ENCODE measurements at regions not wholly inside any gene's neighbourhood (a gene's known extent, or its start where the extent isn't known, plus 50 kb on each side); places are given as distances from the start of the nearest gene placed in this dataset.

GRCh38 chr16:65956100-65956499 lies 410.4 kb upstream of the CDH5 start:
- DNase-seq (ENCODE audit: low read depth): no peak

- DNase-seq (ENCODE audit: low read depth): no peak
These were observed 412.0 kb upstream of the CDH5 start for GRCh38 chr16:65954446-65954845.

GRCh38 chr16:65950211-65950610 lies 416.3 kb upstream of the CDH5 start:
- DNase-seq (ENCODE audit: low read depth): no peak

GRCh38 chr16:65948361-65948760 lies 418.1 kb upstream of the CDH5 start:
- DNase-seq (ENCODE audit: low read depth): no peak

- DNase-seq (ENCODE audit: low read depth): no peak
These were observed 418.5 kb upstream of the CDH5 start for GRCh38 chr16:65947951-65948350.

- DNase-seq (ENCODE audit: low read depth): no peak
These were observed 421.0 kb upstream of the CDH5 start for GRCh38 chr16:65945493-65945892.

GRCh38 chr16:65944361-65944760 lies 422.1 kb upstream of the CDH5 start:
- no peak for DNase-seq (ENCODE audit: low read depth)

GRCh38 chr16:65940711-65941110 lies 425.8 kb upstream of the CDH5 start:
- no peak for DNase-seq (ENCODE audit: low read depth)

- DNase-seq (ENCODE audit: low read depth): no peak
These were observed 428.4 kb upstream of the CDH5 start for GRCh38 chr16:65938083-65938482.

- no peak for DNase-seq (ENCODE audit: low read depth)
These were observed 429.0 kb upstream of the CDH5 start for GRCh38 chr16:65937455-65937854.

GRCh38 chr16:65936096-65936495 lies 430.4 kb upstream of the CDH5 start:
- DNase-seq (ENCODE audit: low read depth): no peak

- DNase-seq (ENCODE audit: low read depth): no peak
These were observed 432.0 kb upstream of the CDH5 start for GRCh38 chr16:65934443-65934842.

GRCh38 chr16:65933703-65934102 lies 432.8 kb upstream of the CDH5 start:
- DNase-seq (ENCODE audit: low read depth): no peak

GRCh38 chr16:65932350-65933072 lies 434.0 kb upstream of the CDH5 start:
- no peak for DNase-seq (ENCODE audit: low read depth)

GRCh38 chr16:65922923-65923322 lies 443.6 kb upstream of the CDH5 start:
- DNase-seq (ENCODE audit: low read depth): no peak

- no peak for DNase-seq (ENCODE audit: low read depth)
These were observed 446.5 kb upstream of the CDH5 start for GRCh38 chr16:65919986-65920376.

- no peak for DNase-seq (ENCODE audit: low read depth)
These were observed 447.1 kb upstream of the CDH5 start for GRCh38 chr16:65919145-65919985.

GRCh38 chr16:65917466-65917865 lies 449.0 kb upstream of the CDH5 start:
- DNase-seq (ENCODE audit: low read depth): no peak

GRCh38 chr16:65916995-65917394 lies 449.5 kb upstream of the CDH5 start:
- DNase-seq (ENCODE audit: low read depth): no peak

- DNase-seq (ENCODE audit: low read depth): no peak
These were observed 456.2 kb upstream of the CDH5 start for GRCh38 chr16:65910291-65910690.

GRCh38 chr16:65909310-65910050 lies 457.0 kb upstream of the CDH5 start:
- DNase-seq (ENCODE audit: low read depth): no peak

GRCh38 chr16:65908568-65908967 lies 457.9 kb upstream of the CDH5 start:
- DNase-seq (ENCODE audit: low read depth): no peak

GRCh38 chr16:65905331-65905730 lies 461.2 kb upstream of the CDH5 start:
- no peak for DNase-seq (ENCODE audit: low read depth)
